Prostate gland (tissue), 2 donors: ENCODE measurements at regions not wholly inside any gene's neighbourhood (a gene's known extent, or its start where the extent isn't known, plus 50 kb on each side); places are given as distances from the start of the nearest gene placed in this dataset.

ENCODE experiments used
- POLR2A ChIP-seq: fragments of 450-650 bp; IDR thresholded peaks from one replicate; pipeline ENCODE4 v1.6.1; 2016; ENCODE audit warnings: antibody characterized with exemption, mild to moderate bottlenecking
- POLR2AphosphoS5 ChIP-seq: sonication (generic); formaldehyde crosslinking; IDR thresholded peaks from one replicate; pipeline ENCODE4 v1.6.1; 2017; ENCODE audit warnings: antibody characterized with exemption
- TF ChIP-seq, protein P1 (sequence below), 4 experiments: fragments of 200-600 bp in 2 of 4; fragments of 450-650 bp in 2 of 4; sonication (generic) in 2 of 4; IDR thresholded peaks; 1 replicate in 3 of 4; 2 replicates in 1 of 4; pipeline ENCODE4 v1.5.1; 2016 to 2019; ENCODE audit warnings: antibody characterized with exemption in 4 of 4, mild to moderate bottlenecking in 2 of 4, moderate library complexity in 2 of 4

DNA sequence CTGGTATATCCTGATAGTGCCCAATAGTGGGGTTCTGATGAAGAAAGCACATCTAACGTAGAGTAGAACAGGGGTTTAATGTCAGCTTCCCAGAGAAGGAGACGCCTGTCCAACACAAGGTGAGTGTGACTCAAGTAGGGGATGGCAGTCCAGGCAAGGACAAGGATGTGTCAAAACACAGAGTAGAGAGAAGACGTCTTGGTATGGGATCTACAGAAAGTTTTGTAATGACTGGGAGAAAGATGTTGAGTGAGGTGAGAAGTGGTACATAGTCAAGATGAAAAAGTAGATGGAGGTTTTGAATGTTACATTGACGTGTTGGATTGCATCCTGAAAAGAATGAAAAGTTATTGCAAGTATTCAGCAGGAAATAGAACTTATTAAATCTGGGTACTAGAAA, 124.4 kb downstream of the TMA16 start:
- TF ChIP-seq POLR2AphosphoS5: no peak
- TF ChIP-seq, protein P1, sequence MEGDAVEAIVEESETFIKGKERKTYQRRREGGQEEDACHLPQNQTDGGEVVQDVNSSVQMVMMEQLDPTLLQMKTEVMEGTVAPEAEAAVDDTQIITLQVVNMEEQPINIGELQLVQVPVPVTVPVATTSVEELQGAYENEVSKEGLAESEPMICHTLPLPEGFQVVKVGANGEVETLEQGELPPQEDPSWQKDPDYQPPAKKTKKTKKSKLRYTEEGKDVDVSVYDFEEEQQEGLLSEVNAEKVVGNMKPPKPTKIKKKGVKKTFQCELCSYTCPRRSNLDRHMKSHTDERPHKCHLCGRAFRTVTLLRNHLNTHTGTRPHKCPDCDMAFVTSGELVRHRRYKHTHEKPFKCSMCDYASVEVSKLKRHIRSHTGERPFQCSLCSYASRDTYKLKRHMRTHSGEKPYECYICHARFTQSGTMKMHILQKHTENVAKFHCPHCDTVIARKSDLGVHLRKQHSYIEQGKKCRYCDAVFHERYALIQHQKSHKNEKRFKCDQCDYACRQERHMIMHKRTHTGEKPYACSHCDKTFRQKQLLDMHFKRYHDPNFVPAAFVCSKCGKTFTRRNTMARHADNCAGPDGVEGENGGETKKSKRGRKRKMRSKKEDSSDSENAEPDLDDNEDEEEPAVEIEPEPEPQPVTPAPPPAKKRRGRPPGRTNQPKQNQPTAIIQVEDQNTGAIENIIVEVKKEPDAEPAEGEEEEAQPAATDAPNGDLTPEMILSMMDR (IDR thresholded peaks at IDR 0.05): no peak
- no peak for TF ChIP-seq POLR2A
